Activated CD8-positive, alpha-beta memory T cell treated with anti-CD3 and anti-CD28 coated beads, Interleukin-2, amount 50 U/mL, for 4 hours (primary cell): ENCODE measurements at regions not wholly inside any gene's neighbourhood (a gene's known extent, or its start where the extent isn't known, plus 50 kb on each side); places are given as distances from the start of the nearest gene placed in this dataset.

Experiments used
- DNase-seq: peaks from one replicate; pipeline ENCODE4 v3.0.0-alpha.2; 2020

GRCh38 chr16:82567175-82567574 lies 59.6 kb upstream of the CDH13 start:
- DNase-seq = no peak

GRCh38 chr16:82563401-82563800 lies 63.4 kb upstream of the CDH13 start:
- DNase-seq = no peak

- no peak for DNase-seq
Measured at GRCh38 chr16:82562183-82562683, 64.5 kb upstream of the CDH13 start.

GRCh38 chr16:82560805-82561325 lies 65.9 kb upstream of the CDH13 start:
- DNase-seq = no peak

- DNase-seq = no peak
Measured at GRCh38 chr16:82544378-82545160, 82.2 kb upstream of the CDH13 start.

- no peak for DNase-seq
Measured at GRCh38 chr16:82542714-82543113, 84.1 kb upstream of the CDH13 start.

- DNase-seq = no peak
Measured at GRCh38 chr16:82541103-82541502, 85.7 kb upstream of the CDH13 start.

GRCh38 chr16:82535764-82536163 lies 91.0 kb upstream of the CDH13 start:
- DNase-seq = no peak

GRCh38 chr16:82535262-82535661 lies 91.5 kb upstream of the CDH13 start:
- DNase-seq = no peak

- DNase-seq = no peak
Measured at GRCh38 chr16:82533189-82533588, 93.6 kb upstream of the CDH13 start.

GRCh38 chr16:82530883-82531282 lies 95.9 kb upstream of the CDH13 start:
- DNase-seq = no peak

GRCh38 chr16:82527101-82527500 lies 99.7 kb upstream of the CDH13 start:
- no peak for DNase-seq

GRCh38 chr16:82524976-82525375 lies 101.8 kb upstream of the CDH13 start:
- no peak for DNase-seq

GRCh38 chr16:82523815-82524214 lies 103.0 kb upstream of the CDH13 start:
- no peak for DNase-seq

- no peak for DNase-seq
Measured at GRCh38 chr16:82522026-82522425, 104.7 kb upstream of the CDH13 start.

GRCh38 chr16:82518811-82519210 lies 108.0 kb upstream of the CDH13 start:
- DNase-seq = no peak

- DNase-seq = no peak
Measured at GRCh38 chr16:82514262-82514661, 112.5 kb upstream of the CDH13 start.

GRCh38 chr16:82510789-82511305 lies 115.9 kb upstream of the CDH13 start:
- DNase-seq = no peak

- DNase-seq = no peak
Measured at GRCh38 chr16:82509691-82510430, 116.9 kb upstream of the CDH13 start.

GRCh38 chr16:82506692-82507670 lies 119.8 kb upstream of the CDH13 start:
- DNase-seq = no peak

GRCh38 chr16:82504836-82505235 lies 121.9 kb upstream of the CDH13 start:
- no peak for DNase-seq

- DNase-seq = no peak
Measured at GRCh38 chr16:82499302-82499701, 127.5 kb upstream of the CDH13 start.

- DNase-seq = no peak
Measured at GRCh38 chr16:82497139-82497538, 129.6 kb upstream of the CDH13 start.
